Liver (tissue), 8 donors: ENCODE measurements at regions not wholly inside any gene's neighbourhood (a gene's known extent, or its start where the extent isn't known, plus 50 kb on each side); places are given as distances from the start of the nearest gene placed in this dataset.

Source experiments
- DNase-seq: peaks from one replicate; pipeline ENCODE4 v3.0.0-alpha.2; 2017; ENCODE audit warnings: low spot score
- H3K27ac ChIP-seq, 2 donors: one replicate each; pipeline ENCODE4 v1.7.0; 2013; ENCODE audit warnings: inconsistent platforms in 2 of 2, low read length in 2 of 2, control low read depth in 1 of 2, low read depth in 1 of 2, mild to moderate bottlenecking in 1 of 2
- H3K27me3 ChIP-seq, 4 donors: one replicate each; pipeline versions ENCODE4 v1.6.1 to v1.7.0; 2013; ENCODE audit warnings: low read length in 3 of 4, inconsistent platforms in 1 of 4, mild to moderate bottlenecking in 1 of 4, moderate library complexity in 1 of 4; ENCODE audit not compliant: control insufficient read depth in 4 of 4, insufficient read depth in 4 of 4
- H3K36me3 ChIP-seq, 4 donors: one replicate each; pipeline versions ENCODE4 v1.6.1 to v1.7.0; 2013; ENCODE audit warnings: low read length in 3 of 4, mild to moderate bottlenecking in 3 of 4, low read depth in 1 of 4, moderate library complexity in 1 of 4; ENCODE audit not compliant: control insufficient read depth in 4 of 4, insufficient read depth in 3 of 4
- H3K4me1 ChIP-seq, 4 donors: one replicate each; pipeline versions ENCODE4 v1.6.1 to v1.7.0; 2013; ENCODE audit warnings: low read length in 3 of 4, mild to moderate bottlenecking in 3 of 4, moderate library complexity in 1 of 4; ENCODE audit not compliant: control insufficient read depth in 4 of 4, insufficient read depth in 4 of 4
- H3K4me3 ChIP-seq, 3 donors: one replicate each; pipeline versions ENCODE4 v1.6.1 to v1.7.0; 2013; ENCODE audit warnings: low read length in 3 of 3, control low read depth in 1 of 3, low read depth in 1 of 3, mild to moderate bottlenecking in 1 of 3
- H3K9ac ChIP-seq, 2 donors: one replicate each; pipeline ENCODE4 v1.7.0; 2013; ENCODE audit warnings: low read length in 2 of 2, mild to moderate bottlenecking in 2 of 2, moderate library complexity in 2 of 2, control low read depth in 1 of 2, low read depth in 1 of 2
- H3K9me3 ChIP-seq, 4 donors: one replicate each; pipeline versions ENCODE4 v1.6.1 to v1.7.0; 2013; ENCODE audit warnings: low read length in 3 of 4; ENCODE audit not compliant: control insufficient read depth in 4 of 4
- ATF3 ChIP-seq: IDR thresholded peaks from 2 replicates; pipeline ENCODE4 v1.6.1; 2016; ENCODE audit warnings: antibody characterized with exemption
- CTCF ChIP-seq: fragments of 150-350 bp; IDR thresholded peaks from 2 replicates; pipeline ENCODE4 v1.5.1; 2017; ENCODE audit warnings: improper control_type of control experiment, low read depth, low read length; ENCODE audit not compliant: missing input control
- EGR1 ChIP-seq, 2 donors: IDR thresholded peaks; 2 replicates each; pipeline ENCODE4 v1.6.1; 2016 to 2018; ENCODE audit warnings: antibody characterized with exemption in 2 of 2, low read depth in 2 of 2
- FOXA1 ChIP-seq: IDR thresholded peaks from 2 replicates; pipeline ENCODE4 v1.6.1; 2016; ENCODE audit warnings: antibody characterized with exemption
- FOXA2 ChIP-seq: IDR thresholded peaks from 2 replicates; pipeline ENCODE4 v1.6.1; 2016; ENCODE audit warnings: antibody characterized with exemption
- GABPA ChIP-seq, 2 donors: IDR thresholded peaks in 1 of 2; conservative IDR thresholded peaks in 1 of 2; 2 replicates each; pipeline ENCODE4 v1.6.1; 2016; ENCODE audit warnings: antibody characterized with exemption in 2 of 2, mild to moderate bottlenecking in 1 of 2, moderate library complexity in 1 of 2
- HNF4A ChIP-seq, 2 donors: conservative IDR thresholded peaks; 2 replicates each; pipeline ENCODE4 v1.6.1; 2016; ENCODE audit warnings: antibody characterized with exemption in 2 of 2, mild to moderate bottlenecking in 2 of 2
- HNF4G ChIP-seq: IDR thresholded peaks from 2 replicates; pipeline ENCODE4 v1.6.1; 2016; ENCODE audit warnings: antibody characterized with exemption
- JUND ChIP-seq, 2 donors: IDR thresholded peaks; 2 replicates each; pipeline ENCODE4 v1.6.1; 2016; ENCODE audit warnings: antibody characterized with exemption in 2 of 2
- MAX ChIP-seq: IDR thresholded peaks from 2 replicates; pipeline ENCODE4 v1.6.1; 2016; ENCODE audit warnings: antibody characterized with exemption
- NR2F2 ChIP-seq: IDR thresholded peaks from 2 replicates; pipeline ENCODE4 v1.6.1; 2016; ENCODE audit warnings: antibody characterized with exemption
- RAD21 ChIP-seq, 2 donors: IDR thresholded peaks; 2 replicates each; pipeline ENCODE4 v1.6.1; 2016; ENCODE audit warnings: antibody characterized with exemption in 2 of 2, mild to moderate bottlenecking in 2 of 2
- REST ChIP-seq: IDR thresholded peaks from 2 replicates; pipeline ENCODE4 v1.6.1; 2016; ENCODE audit warnings: antibody characterized with exemption, mild to moderate bottlenecking
- RXRA ChIP-seq, 2 donors: IDR thresholded peaks; 2 replicates each; pipeline ENCODE4 v1.6.1; 2017 to 2018; ENCODE audit warnings: antibody characterized with exemption in 2 of 2, mild to moderate bottlenecking in 1 of 2
- SP1 ChIP-seq: IDR thresholded peaks from 2 replicates; pipeline ENCODE4 v1.6.1; 2018; ENCODE audit warnings: antibody characterized with exemption, mild to moderate bottlenecking
- TAF1 ChIP-seq: conservative IDR thresholded peaks from 2 replicates; pipeline ENCODE4 v1.6.1; 2016; ENCODE audit warnings: antibody characterized with exemption, mild to moderate bottlenecking
- YY1 ChIP-seq: IDR thresholded peaks from 2 replicates; pipeline ENCODE4 v1.6.1; 2016; ENCODE audit warnings: antibody characterized with exemption, mild to moderate bottlenecking
- ZBTB33 ChIP-seq: IDR thresholded peaks from 2 replicates; pipeline ENCODE4 v1.6.1; 2016; ENCODE audit warnings: antibody characterized with exemption
- WGBS: extraction: QIAGEN DNeasy Blood & Tissue Kit; methylation state at CpG from one replicate; pipeline ENCODE4 v1.1.7; 2013; 5-methylcytosine and 5-hydroxymethylcytosine counted together
- donor health status: healthy.
- donor health status: healthy.
- donor health status: healthy.
- donor health status: healthy.
- donor health status: healthy.

GRCh38 chr20:39968495-39968894 lies 720.5 kb downstream of the MAFB start:
- H3K9ac ChIP-seq = no peak overlapping the region
- no peak for TF ChIP-seq FOXA1
- no peak for TF ChIP-seq ATF3
- TF ChIP-seq NR2F2 = no peak
- TF ChIP-seq ZBTB33 = no peak
- no peak for TF ChIP-seq CTCF
- no peak for TF ChIP-seq RAD21 (IDR thresholded peaks at IDR 0.05)
- no peak for TF ChIP-seq HNF4G
- TF ChIP-seq MAX = no peak
- no peak for TF ChIP-seq YY1
- no peak for TF ChIP-seq FOXA2
- no peak for TF ChIP-seq JUND (IDR thresholded peaks at IDR 0.05)
- no peak for TF ChIP-seq GABPA (IDR thresholded peaks at IDR 0.05 in 1 of 2, conservative IDR thresholded peaks at IDR 0.05 in 1 of 2)
- no peak for TF ChIP-seq HNF4A (conservative IDR thresholded peaks at IDR 0.05)
- TF ChIP-seq RXRA (IDR thresholded peaks at IDR 0.05) = no peak
- TF ChIP-seq EGR1 (IDR thresholded peaks at IDR 0.05; ENCODE audit: low read depth in 2 of 2) = no peak
- H3K27me3 ChIP-seq = no peaks in the 10 kb centered on the region
- 91% methylated on average over 2 of the region's 2 CpGs for WGBS
- no peak overlapping the region for H3K27ac ChIP-seq
- no peak for DNase-seq
- no peaks in the 10 kb centered on the region for H3K9me3 ChIP-seq
- H3K4me3 ChIP-seq = no peak overlapping the region
- no peaks in the 10 kb centered on the region for H3K4me1 ChIP-seq
- no peaks in the 10 kb centered on the region for H3K36me3 ChIP-seq

- no peak for DNase-seq
- no peaks in the 10 kb centered on the region for H3K36me3 ChIP-seq
- H3K27me3 ChIP-seq = no peaks in the 10 kb centered on the region
- TF ChIP-seq TAF1 = no peak
- TF ChIP-seq SP1 = no peak
- TF ChIP-seq YY1 = no peak
- TF ChIP-seq GABPA (IDR thresholded peaks at IDR 0.05 in 1 of 2, conservative IDR thresholded peaks at IDR 0.05 in 1 of 2) = no peak
- no peak for TF ChIP-seq RXRA (IDR thresholded peaks at IDR 0.05)
- no peak for TF ChIP-seq JUND (IDR thresholded peaks at IDR 0.05)
- TF ChIP-seq EGR1 (IDR thresholded peaks at IDR 0.05; ENCODE audit: low read depth in 2 of 2) = no peak
- no peak for TF ChIP-seq FOXA2
- no peak for TF ChIP-seq HNF4G
- TF ChIP-seq MAX = no peak
- TF ChIP-seq FOXA1 = no peak
- TF ChIP-seq CTCF = no peak
- TF ChIP-seq REST = no peak
- TF ChIP-seq ATF3 = no peak
- no peak for TF ChIP-seq NR2F2
- TF ChIP-seq ZBTB33 = no peak
- no peak for TF ChIP-seq RAD21 (IDR thresholded peaks at IDR 0.05)
- no peak for TF ChIP-seq HNF4A (conservative IDR thresholded peaks at IDR 0.05)
- no peak overlapping the region for H3K27ac ChIP-seq
- no peak overlapping the region for H3K4me3 ChIP-seq
- H3K9me3 ChIP-seq = no peaks in the 10 kb centered on the region
- no peaks in the 10 kb centered on the region for H3K4me1 ChIP-seq
- no peak overlapping the region for H3K9ac ChIP-seq
Measured at GRCh38 chr20:39967806-39968205, 721.2 kb downstream of the MAFB start.
